ENCODE measurements at regions not wholly inside any gene's neighbourhood (a gene's known extent, or its start where the extent isn't known, plus 50 kb on each side); places are given as distances from the start of the nearest gene placed in this dataset.

GRCh38 chr5:104754311-104754995 is 1191.9 kb upstream of the NUDT12 start:
- TF ChIP-seq, protein P1, sequence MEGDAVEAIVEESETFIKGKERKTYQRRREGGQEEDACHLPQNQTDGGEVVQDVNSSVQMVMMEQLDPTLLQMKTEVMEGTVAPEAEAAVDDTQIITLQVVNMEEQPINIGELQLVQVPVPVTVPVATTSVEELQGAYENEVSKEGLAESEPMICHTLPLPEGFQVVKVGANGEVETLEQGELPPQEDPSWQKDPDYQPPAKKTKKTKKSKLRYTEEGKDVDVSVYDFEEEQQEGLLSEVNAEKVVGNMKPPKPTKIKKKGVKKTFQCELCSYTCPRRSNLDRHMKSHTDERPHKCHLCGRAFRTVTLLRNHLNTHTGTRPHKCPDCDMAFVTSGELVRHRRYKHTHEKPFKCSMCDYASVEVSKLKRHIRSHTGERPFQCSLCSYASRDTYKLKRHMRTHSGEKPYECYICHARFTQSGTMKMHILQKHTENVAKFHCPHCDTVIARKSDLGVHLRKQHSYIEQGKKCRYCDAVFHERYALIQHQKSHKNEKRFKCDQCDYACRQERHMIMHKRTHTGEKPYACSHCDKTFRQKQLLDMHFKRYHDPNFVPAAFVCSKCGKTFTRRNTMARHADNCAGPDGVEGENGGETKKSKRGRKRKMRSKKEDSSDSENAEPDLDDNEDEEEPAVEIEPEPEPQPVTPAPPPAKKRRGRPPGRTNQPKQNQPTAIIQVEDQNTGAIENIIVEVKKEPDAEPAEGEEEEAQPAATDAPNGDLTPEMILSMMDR (IDR thresholded peaks at IDR 0.05) = no peak
- TF ChIP-seq POLR2A (IDR thresholded peaks at IDR 0.05) = no peak

Measured in right lobe of liver (tissue), 4 donors.